ENCODE measurements at regions not wholly inside any gene's neighbourhood (a gene's known extent, or its start where the extent isn't known, plus 50 kb on each side); places are given as distances from the start of the nearest gene placed in this dataset.

DNA sequence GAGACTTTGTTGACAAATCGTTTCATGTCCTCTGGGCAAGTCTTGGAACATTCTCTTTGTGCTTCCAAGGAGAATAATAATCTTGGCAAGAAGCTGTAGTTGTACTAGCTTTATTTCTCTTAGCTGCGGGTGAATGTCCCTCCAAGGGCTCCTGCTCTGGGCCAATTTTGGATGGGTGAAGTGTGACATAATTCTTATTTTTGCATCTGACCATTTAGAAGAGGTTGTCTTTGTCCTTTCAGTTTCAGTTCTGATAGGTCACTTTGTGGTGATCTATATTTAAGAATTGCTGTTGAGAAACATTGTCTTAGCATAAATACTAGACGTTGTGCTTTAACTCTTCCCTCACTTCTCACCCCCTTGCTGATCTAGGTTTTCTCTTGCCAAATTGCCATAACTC is 164.8 kb upstream of the RORA start:
- TF ChIP-seq, protein P1, sequence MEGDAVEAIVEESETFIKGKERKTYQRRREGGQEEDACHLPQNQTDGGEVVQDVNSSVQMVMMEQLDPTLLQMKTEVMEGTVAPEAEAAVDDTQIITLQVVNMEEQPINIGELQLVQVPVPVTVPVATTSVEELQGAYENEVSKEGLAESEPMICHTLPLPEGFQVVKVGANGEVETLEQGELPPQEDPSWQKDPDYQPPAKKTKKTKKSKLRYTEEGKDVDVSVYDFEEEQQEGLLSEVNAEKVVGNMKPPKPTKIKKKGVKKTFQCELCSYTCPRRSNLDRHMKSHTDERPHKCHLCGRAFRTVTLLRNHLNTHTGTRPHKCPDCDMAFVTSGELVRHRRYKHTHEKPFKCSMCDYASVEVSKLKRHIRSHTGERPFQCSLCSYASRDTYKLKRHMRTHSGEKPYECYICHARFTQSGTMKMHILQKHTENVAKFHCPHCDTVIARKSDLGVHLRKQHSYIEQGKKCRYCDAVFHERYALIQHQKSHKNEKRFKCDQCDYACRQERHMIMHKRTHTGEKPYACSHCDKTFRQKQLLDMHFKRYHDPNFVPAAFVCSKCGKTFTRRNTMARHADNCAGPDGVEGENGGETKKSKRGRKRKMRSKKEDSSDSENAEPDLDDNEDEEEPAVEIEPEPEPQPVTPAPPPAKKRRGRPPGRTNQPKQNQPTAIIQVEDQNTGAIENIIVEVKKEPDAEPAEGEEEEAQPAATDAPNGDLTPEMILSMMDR (IDR thresholded peaks at IDR 0.05): no peak
- H3K4me1 ChIP-seq: no peaks in the 10 kb centered on the region
- H3K27ac ChIP-seq: no peak overlapping the region
- H3K36me3 ChIP-seq: no peaks in the 10 kb centered on the region
- H3K9me3 ChIP-seq: peaks cover 0 to 10% of the 10 kb centered on the region in 2 donors
- ATAC-seq (no peak), DNase-seq (peak in 2 of 4 donors; percentile 18 to 66)
- intact Hi-C loops (cut with DNase I): no loop called here
- no peak overlapping the region for H3K4me3 ChIP-seq
- no peaks in the 10 kb centered on the region for H3K27me3 ChIP-seq

DNA sequence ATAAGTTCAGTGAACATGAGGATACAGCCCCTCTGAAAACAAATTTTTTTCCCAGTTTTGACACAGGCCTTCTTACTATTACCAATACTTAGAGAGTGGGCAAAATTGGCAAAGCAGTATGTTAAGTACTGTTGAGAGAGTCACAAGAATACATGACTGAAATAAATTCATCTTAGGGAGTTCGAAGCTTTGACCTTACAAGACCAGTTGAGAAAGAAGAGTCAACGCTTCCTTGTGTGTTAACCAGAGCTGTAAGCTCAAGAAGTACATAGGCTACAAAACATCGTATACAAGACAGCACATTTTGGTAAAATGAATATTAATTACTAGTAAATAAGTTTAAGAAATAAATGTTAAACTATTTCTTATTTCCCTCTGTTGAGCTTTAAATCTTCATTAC is 164.4 kb upstream of the RORA start:
- Histone ChIP-seq H3K36me3 (no peaks in the 10 kb centered on the region), H3K27ac (no peak overlapping the region), H3K9me3 (peaks cover 0 to 7% of the 10 kb centered on the region in 2 donors), H3K27me3 (no peaks in the 10 kb centered on the region), H3K4me1 (no peaks in the 10 kb centered on the region), H3K4me3 (no peak overlapping the region)
- DNase-seq (no peak), ATAC-seq (no peak)
- intact Hi-C loops (cut with DNase I): no loop called here
- TF ChIP-seq, protein P1 (IDR thresholded peaks at IDR 0.05): no peak

DNA sequence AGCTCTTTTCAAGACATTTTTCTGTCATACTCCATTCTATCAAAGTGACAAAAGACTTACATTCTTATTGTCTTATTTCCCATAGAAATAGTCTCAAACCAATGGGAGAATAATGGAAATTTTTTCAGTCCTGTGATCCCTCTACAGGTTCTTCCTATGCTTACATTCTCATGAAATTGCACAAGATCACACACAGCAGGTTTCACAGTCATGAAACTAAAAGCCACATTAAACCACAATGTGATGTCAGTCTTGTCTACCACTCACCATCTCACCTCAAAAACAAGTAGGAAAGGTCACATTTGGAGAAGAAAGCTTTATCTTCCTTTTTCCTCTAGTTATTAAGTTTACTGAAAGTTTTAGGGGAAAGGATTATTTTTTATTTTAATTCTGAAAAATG is 161.0 kb upstream of the RORA start:
- ATAC-seq: no peak
- TF ChIP-seq, protein P1 (IDR thresholded peaks at IDR 0.05): no peak
- Histone ChIP-seq H3K4me3 (no peak overlapping the region), H3K27me3 (no peaks in the 10 kb centered on the region), H3K9me3 (peaks cover 0 to 4% of the 10 kb centered on the region in 2 donors), H3K36me3 (no peaks in the 10 kb centered on the region), H3K27ac (no peak overlapping the region), H3K4me1 (no peaks in the 10 kb centered on the region)
- no peak for DNase-seq
- intact Hi-C loops (cut with DNase I): no loop called here

DNA sequence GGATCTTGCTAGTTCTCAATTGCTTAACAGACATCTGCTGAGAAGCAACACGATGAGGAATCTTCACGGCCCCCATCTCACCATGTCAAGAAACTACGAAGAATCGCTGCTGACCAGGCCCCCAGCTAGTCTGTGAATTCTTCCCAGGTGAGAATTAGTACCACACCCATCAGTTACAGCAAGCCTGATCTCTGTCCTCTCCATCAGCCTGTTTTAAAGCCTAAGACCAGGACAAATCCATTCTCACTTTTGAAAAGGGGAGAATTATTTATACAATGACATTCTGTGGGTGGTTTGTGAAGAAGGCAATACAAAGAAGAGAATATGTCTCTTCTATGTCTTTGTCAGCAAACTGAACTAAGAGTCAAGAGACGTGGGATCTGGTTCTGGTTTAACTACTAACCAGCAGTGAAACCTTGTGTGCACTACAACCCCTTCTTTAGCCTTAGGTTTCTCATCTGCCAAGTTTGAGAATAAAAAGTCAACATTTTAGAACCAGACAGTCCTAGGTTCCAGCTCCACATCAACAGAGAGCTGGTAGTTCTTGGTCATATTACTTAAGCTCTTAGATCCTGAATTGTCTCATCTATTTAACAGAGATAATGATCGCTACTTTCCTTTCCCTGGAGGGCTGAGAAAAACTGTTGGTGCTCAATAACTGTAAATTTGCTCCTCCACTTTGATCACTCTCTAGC is 160.4 kb upstream of the RORA start:
- Histone ChIP-seq H3K27ac (no peak overlapping the region), H3K9me3 (peaks cover 0 to 4% of the 10 kb centered on the region in 2 donors), H3K36me3 (no peaks in the 10 kb centered on the region), H3K4me3 (no peak overlapping the region), H3K27me3 (no peaks in the 10 kb centered on the region), H3K4me1 (no peaks in the 10 kb centered on the region)
- ATAC-seq (no peak), DNase-seq (no peak)
- intact Hi-C loops (cut with DNase I): no loop called here
- TF ChIP-seq, protein P1 (IDR thresholded peaks at IDR 0.05): no peak

DNA sequence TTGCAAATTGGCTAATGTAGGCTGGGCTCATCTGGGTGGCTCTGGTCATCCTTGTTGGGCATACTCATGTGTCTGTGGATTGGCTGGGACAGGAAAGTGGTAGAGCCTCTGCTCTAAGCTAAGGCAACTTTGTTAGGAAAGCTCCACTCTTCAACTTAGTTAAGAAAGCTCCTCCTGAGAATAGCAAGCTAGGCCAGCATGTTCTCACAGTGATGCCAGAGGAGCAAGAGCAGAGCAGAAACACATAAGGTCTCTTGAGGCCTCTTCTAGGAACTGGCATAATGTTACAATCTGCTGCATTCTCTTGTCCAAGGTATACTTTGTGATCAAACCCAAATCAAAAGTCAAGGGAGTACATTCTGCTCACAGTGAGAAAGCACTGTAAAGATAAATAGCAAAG is 158.6 kb upstream of the RORA start:
- intact Hi-C loops (cut with DNase I): no loop called here
- TF ChIP-seq, protein P1 (IDR thresholded peaks at IDR 0.05): no peak
- ATAC-seq: no peak
- Histone ChIP-seq H3K27ac (no peak overlapping the region), H3K36me3 (no peaks in the 10 kb centered on the region), H3K9me3 (peaks cover 0 to 4% of the 10 kb centered on the region in 2 donors), H3K27me3 (no peaks in the 10 kb centered on the region), H3K4me3 (no peak overlapping the region), H3K4me1 (no peaks in the 10 kb centered on the region)
- DNase-seq: no peak

All from left lung (tissue), 4 donors.